HUDEP-2 (cell line): ENCODE measurements at regions not wholly inside any gene's neighbourhood (a gene's known extent, or its start where the extent isn't known, plus 50 kb on each side); places are given as distances from the start of the nearest gene placed in this dataset.

Experiments used
- DNase-seq, 76 experiments: peaks; one replicate each; lab custom pipeline; 2025; ENCODE audit not compliant: unreplicated experiment in 76 of 76; lab: John Stamatoyannopoulos, UW

- no peak for DNase-seq
These were observed 478.3 kb upstream of the SOX5 start for GRCh38 chr12:24427776-24428175.

GRCh38 chr12:24425601-24425970, 476.1 kb upstream of the SOX5 start:
- no peak for DNase-seq

GRCh38 chr12:24424889-24425600, 475.6 kb upstream of the SOX5 start:
- no peak for DNase-seq

GRCh38 chr12:24424376-24424775, 474.9 kb upstream of the SOX5 start:
- no peak for DNase-seq

- no peak for DNase-seq
These were observed 474.1 kb upstream of the SOX5 start for GRCh38 chr12:24423611-24424010.

GRCh38 chr12:24421759-24422158, 472.3 kb upstream of the SOX5 start:
- no peak for DNase-seq

- no peak for DNase-seq
These were observed 468.7 kb upstream of the SOX5 start for GRCh38 chr12:24418157-24418556.

GRCh38 chr12:24416423-24417109, 467.1 kb upstream of the SOX5 start:
- no peak for DNase-seq

- DNase-seq, result no peak
These were observed 466.5 kb upstream of the SOX5 start for GRCh38 chr12:24415934-24416333.

- DNase-seq, result no peak
These were observed 465.0 kb upstream of the SOX5 start for GRCh38 chr12:24414480-24414879.

- DNase-seq, result no peak
These were observed 462.5 kb upstream of the SOX5 start for GRCh38 chr12:24411948-24412347.

GRCh38 chr12:24409868-24410267, 460.4 kb upstream of the SOX5 start:
- no peak for DNase-seq

GRCh38 chr12:24408305-24408704, 458.8 kb upstream of the SOX5 start:
- no peak for DNase-seq

GRCh38 chr12:24407884-24408283, 458.4 kb upstream of the SOX5 start:
- no peak for DNase-seq

GRCh38 chr12:24404086-24404815, 454.8 kb upstream of the SOX5 start:
- no peak for DNase-seq

GRCh38 chr12:24400533-24400932, 451.1 kb upstream of the SOX5 start:
- DNase-seq, result no peak

GRCh38 chr12:24398605-24399004, 449.1 kb upstream of the SOX5 start:
- DNase-seq, result no peak

- DNase-seq, result no peak
These were observed 446.8 kb upstream of the SOX5 start for GRCh38 chr12:24396224-24396623.

- DNase-seq, result no peak
These were observed 444.8 kb upstream of the SOX5 start for GRCh38 chr12:24394246-24394645.

GRCh38 chr12:24393071-24393470, 443.6 kb upstream of the SOX5 start:
- DNase-seq, result no peak

GRCh38 chr12:24389394-24389793, 439.9 kb upstream of the SOX5 start:
- no peak for DNase-seq

GRCh38 chr12:24387381-24387780, 437.9 kb upstream of the SOX5 start:
- no peak for DNase-seq
